Mesenchymal stem cell (in vitro differentiated cells and primary cell): ENCODE measurements at regions not wholly inside any gene's neighbourhood (a gene's known extent, or its start where the extent isn't known, plus 50 kb on each side); places are given as distances from the start of the nearest gene placed in this dataset.

ENCODE experiments used
- DNase-seq: peaks from one replicate; pipeline ENCODE4 v3.0.0-alpha.2; 2013
- H2AFZ ChIP-seq: one replicate; pipeline ENCODE4 v1.6.1; 2013; ENCODE audit warnings: low read depth, mild to moderate bottlenecking, control low read depth, inconsistent platforms, low read length, moderate library complexity
- H2AK5ac ChIP-seq: 2 replicates; pipeline ENCODE4 v1.6.1; 2013; ENCODE audit warnings: low read length, moderate library complexity, mild to moderate bottlenecking, inconsistent platforms; ENCODE audit not compliant: severe bottlenecking
- H2BK120ac ChIP-seq: one replicate; pipeline ENCODE4 v1.6.1; 2013; ENCODE audit warnings: low read depth, mild to moderate bottlenecking, inconsistent platforms, low read length, moderate library complexity
- H2BK12ac ChIP-seq, 2 experiments: one replicate each; pipeline ENCODE4 v1.6.1; 2013; ENCODE audit warnings: inconsistent platforms in 2 of 2, low read length in 2 of 2, mild to moderate bottlenecking in 2 of 2, moderate library complexity in 2 of 2, control low read depth in 1 of 2
- H2BK15ac ChIP-seq: one replicate; pipeline ENCODE4 v1.6.1; 2013; ENCODE audit warnings: mild to moderate bottlenecking, low read depth, inconsistent platforms; ENCODE audit not compliant: poor library complexity, severe bottlenecking
- H2BK5ac ChIP-seq: 2 replicates; pipeline ENCODE4 v1.6.1; 2013; ENCODE audit warnings: low read depth, mild to moderate bottlenecking, low read length, control low read depth, inconsistent platforms; ENCODE audit not compliant: poor library complexity, severe bottlenecking
- H3K14ac ChIP-seq, 2 experiments: one replicate each; pipeline ENCODE4 v1.6.1; 2013; ENCODE audit warnings: inconsistent platforms in 2 of 2, low read length in 2 of 2, control low read depth in 1 of 2, mild to moderate bottlenecking in 1 of 2, moderate library complexity in 1 of 2
- H3K18ac ChIP-seq, 2 experiments: one replicate each; pipeline ENCODE4 v1.6.1; 2013; ENCODE audit warnings: inconsistent platforms in 2 of 2, low read length in 2 of 2, control low read depth in 1 of 2, low read depth in 1 of 2, mild to moderate bottlenecking in 1 of 2
- H3K23ac ChIP-seq, 2 experiments: one replicate each; pipeline ENCODE4 v1.6.1; 2013; ENCODE audit warnings: inconsistent platforms in 2 of 2, low read length in 2 of 2, mild to moderate bottlenecking in 2 of 2, moderate library complexity in 2 of 2, control low read depth in 1 of 2
- H3K27ac ChIP-seq: 2 replicates; pipeline ENCODE4 v1.5.1; 2013; ENCODE audit warnings: mild to moderate bottlenecking, moderate library complexity, low read length, control low read depth, inconsistent platforms; ENCODE audit not compliant: poor library complexity, severe bottlenecking
- H3K27me3 ChIP-seq, 2 experiments: 2 replicates each; pipeline versions ENCODE4 v1.6.1 to v1.7.0; 2013; ENCODE audit warnings: low read length in 2 of 2, mild to moderate bottlenecking in 2 of 2, moderate library complexity in 2 of 2, control low read depth in 1 of 2, inconsistent platforms in 1 of 2; ENCODE audit not compliant: control insufficient read depth in 1 of 2, insufficient read depth in 1 of 2
- H3K36me3 ChIP-seq, 2 experiments: 2 replicates each; pipeline versions ENCODE4 v1.6.1 to v1.7.0; 2013; ENCODE audit warnings: low read length in 2 of 2, control low read depth in 1 of 2, inconsistent platforms in 1 of 2, low read depth in 1 of 2, mild to moderate bottlenecking in 1 of 2; ENCODE audit not compliant: insufficient read depth in 2 of 2, control insufficient read depth in 1 of 2
- H3K4ac ChIP-seq, 2 experiments: one replicate each; pipeline ENCODE4 v1.6.1; 2013; ENCODE audit warnings: inconsistent platforms in 2 of 2, low read length in 2 of 2, mild to moderate bottlenecking in 2 of 2, moderate library complexity in 2 of 2, control low read depth in 1 of 2, low read depth in 1 of 2
- H3K4me1 ChIP-seq: 2 replicates; pipeline ENCODE4 v1.6.1; 2013; ENCODE audit warnings: low read depth, low read length, control low read depth; ENCODE audit not compliant: control insufficient read depth, insufficient read depth
- H3K4me2 ChIP-seq: 2 replicates; pipeline ENCODE4 v1.6.1; 2013; ENCODE audit warnings: low read length, mild to moderate bottlenecking, inconsistent platforms; ENCODE audit not compliant: poor library complexity, severe bottlenecking
- H3K4me3 ChIP-seq, 2 experiments: 2 replicates each; pipeline versions ENCODE4 v1.5.1 to v1.7.0; 2013; ENCODE audit warnings: low read length in 2 of 2, mild to moderate bottlenecking in 2 of 2, control low read depth in 1 of 2, low read depth in 1 of 2; ENCODE audit not compliant: insufficient read depth in 1 of 2
- H3K79me1 ChIP-seq: replicated peaks from 2 replicates; pipeline ENCODE4 v1.6.1; 2013; ENCODE audit warnings: mild to moderate bottlenecking, control low read depth, low read length, inconsistent platforms; ENCODE audit not compliant: poor library complexity, severe bottlenecking
- H3K9ac ChIP-seq: 2 replicates; pipeline ENCODE4 v1.7.0; 2013; ENCODE audit warnings: mild to moderate bottlenecking, low read length, moderate library complexity
- H3K9me3 ChIP-seq: 2 replicates; pipeline ENCODE4 v1.7.0; 2013; ENCODE audit warnings: mild to moderate bottlenecking, low read length; ENCODE audit not compliant: control insufficient read depth
- H4K8ac ChIP-seq: one replicate; pipeline ENCODE4 v1.6.1; 2013; ENCODE audit warnings: inconsistent platforms, mild to moderate bottlenecking, low read length, moderate library complexity
- H4K91ac ChIP-seq: one replicate; pipeline ENCODE4 v1.6.1; 2013; ENCODE audit warnings: mild to moderate bottlenecking, low read length, inconsistent platforms
- WGBS: methylation state at CpG from one replicate; pipeline ENCODE4 v1.1.7; 2013; ENCODE audit warnings: mixed read lengths; 5-methylcytosine and 5-hydroxymethylcytosine counted together

DNA sequence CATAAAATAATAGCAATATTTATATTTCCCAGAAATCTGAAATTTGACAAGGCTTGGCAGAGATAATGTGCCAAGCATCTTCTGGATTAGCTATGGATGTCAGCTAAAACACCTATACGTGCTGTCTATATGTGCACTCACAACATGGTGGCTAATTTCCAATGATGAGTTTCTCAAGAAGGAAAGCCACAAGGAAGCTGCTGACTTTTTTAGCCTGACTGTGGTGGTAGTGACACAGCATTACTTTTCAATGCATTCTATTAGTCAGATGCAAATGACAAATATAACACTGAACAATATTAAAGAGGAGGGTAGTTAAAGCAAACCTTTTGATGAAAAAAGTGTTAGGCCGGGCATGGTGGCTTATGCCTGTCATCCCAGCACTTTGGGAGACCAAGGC, 101.7 kb upstream of the CCDC54 start:
- Histone ChIP-seq H3K36me3 (no peaks in the 10 kb centered on the region), H2AK5ac (no peak overlapping the region), H2BK5ac (no peak overlapping the region), H2AFZ (no peak overlapping the region), H3K27me3 (no peaks in the 10 kb centered on the region), H3K4ac (no peak overlapping the region), H3K4me1 (no peaks in the 10 kb centered on the region), H3K79me1 (no peaks in the 10 kb centered on the region), H3K9me3 (no peaks in the 10 kb centered on the region), H3K4me3 (no peak overlapping the region), H3K9ac (no peak overlapping the region), H4K91ac (no peak overlapping the region), H2BK15ac (no peak overlapping the region), H3K4me2 (no peak overlapping the region), H3K18ac (no peak overlapping the region), H3K27ac (no peak overlapping the region), H2BK120ac (no peak overlapping the region), H4K8ac (no peak overlapping the region), H2BK12ac (no peak overlapping the region), H3K14ac (no peak overlapping the region), H3K23ac (no peak overlapping the region)
- 100% methylated on average over 2 of the region's 2 CpGs for WGBS
- no peak for DNase-seq

- Histone ChIP-seq H3K9ac (no peak overlapping the region), H3K4me1 (no peaks in the 10 kb centered on the region), H3K4me2 (no peak overlapping the region), H3K36me3 (no peaks in the 10 kb centered on the region), H3K79me1 (no peaks in the 10 kb centered on the region), H4K8ac (no peak overlapping the region), H3K18ac (no peak overlapping the region), H2AFZ (no peak overlapping the region), H2AK5ac (no peak overlapping the region), H3K27me3 (no peaks in the 10 kb centered on the region), H3K23ac (no peak overlapping the region), H4K91ac (no peak overlapping the region), H2BK120ac (no peak overlapping the region), H2BK5ac (no peak overlapping the region), H3K4me3 (no peak overlapping the region), H3K14ac (no peak overlapping the region), H3K9me3 (no peaks in the 10 kb centered on the region), H2BK15ac (no peak overlapping the region), H2BK12ac (no peak overlapping the region), H3K27ac (no peak overlapping the region), H3K4ac (peak overlapping the region in 1 of 2 experiments; percentile 16)
- WGBS: 79% methylated on average over 3 of the region's 3 CpGs
- DNase-seq: no peak
These were observed 93.3 kb upstream of the CCDC54 start for GRCh38 chr3:107283948-107284347.

GRCh38 chr3:107284612-107285011, 92.6 kb upstream of the CCDC54 start:
- H3K4me3 ChIP-seq: no peak overlapping the region
- no peak overlapping the region for H2BK12ac ChIP-seq
- no peaks in the 10 kb centered on the region for H3K9me3 ChIP-seq
- H2BK15ac ChIP-seq: no peak overlapping the region
- H3K4ac ChIP-seq: no peak overlapping the region
- H4K8ac ChIP-seq: no peak overlapping the region
- no peaks in the 10 kb centered on the region for H3K4me1 ChIP-seq
- no peak overlapping the region for H2BK120ac ChIP-seq
- H3K36me3 ChIP-seq: no peaks in the 10 kb centered on the region
- H3K18ac ChIP-seq: no peak overlapping the region
- no peak overlapping the region for H2AK5ac ChIP-seq
- no peak overlapping the region for H4K91ac ChIP-seq
- H2BK5ac ChIP-seq: no peak overlapping the region
- H3K4me2 ChIP-seq: no peak overlapping the region
- no peaks in the 10 kb centered on the region for H3K27me3 ChIP-seq
- H3K79me1 ChIP-seq: no peaks in the 10 kb centered on the region
- no peak overlapping the region for H2AFZ ChIP-seq
- DNase-seq: peak; percentile 41
- H3K27ac ChIP-seq: no peak overlapping the region
- H3K23ac ChIP-seq: no peak overlapping the region
- no peak overlapping the region for H3K9ac ChIP-seq
- no CpG with 5 or more reads among the region's 1 CpG for WGBS
- no peak overlapping the region for H3K14ac ChIP-seq

DNA sequence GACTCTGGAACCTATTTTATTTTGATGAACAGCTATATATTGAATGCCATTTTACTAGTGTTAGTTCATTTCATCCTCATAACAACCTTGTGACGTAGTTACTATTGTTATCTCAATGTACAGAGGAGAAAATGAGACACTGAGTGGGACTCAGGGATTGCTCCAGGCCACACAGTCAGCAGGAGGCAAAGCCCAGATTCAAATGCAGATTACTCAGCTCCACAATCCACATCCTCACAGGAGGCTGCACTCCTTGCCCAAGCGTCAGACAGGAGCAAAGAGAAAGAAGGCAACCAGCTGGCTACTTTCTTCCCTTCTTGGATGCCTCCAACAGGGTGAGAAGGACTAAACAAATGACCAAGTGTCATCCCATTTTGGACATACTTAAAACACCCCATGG, 92.0 kb upstream of the CCDC54 start:
- Histone ChIP-seq H3K4ac (no peak overlapping the region), H3K79me1 (no peaks in the 10 kb centered on the region), H3K23ac (no peak overlapping the region), H3K36me3 (no peaks in the 10 kb centered on the region), H3K18ac (no peak overlapping the region), H2BK15ac (no peak overlapping the region), H2AFZ (no peak overlapping the region), H3K27ac (no peak overlapping the region), H3K4me2 (no peak overlapping the region), H3K14ac (no peak overlapping the region), H2BK120ac (no peak overlapping the region), H2AK5ac (no peak overlapping the region), H3K27me3 (no peaks in the 10 kb centered on the region), H2BK12ac (no peak overlapping the region), H4K91ac (no peak overlapping the region), H3K4me1 (no peaks in the 10 kb centered on the region), H3K9ac (no peak overlapping the region), H2BK5ac (no peak overlapping the region), H4K8ac (no peak overlapping the region), H3K4me3 (no peak overlapping the region), H3K9me3 (no peaks in the 10 kb centered on the region)
- DNase-seq: peak; percentile 32
- WGBS: 82% methylated on average over 2 of the region's 2 CpGs
